ENCODE measurements at regions not wholly inside any gene's neighbourhood (a gene's known extent, or its start where the extent isn't known, plus 50 kb on each side); places are given as distances from the start of the nearest gene placed in this dataset.

DNA sequence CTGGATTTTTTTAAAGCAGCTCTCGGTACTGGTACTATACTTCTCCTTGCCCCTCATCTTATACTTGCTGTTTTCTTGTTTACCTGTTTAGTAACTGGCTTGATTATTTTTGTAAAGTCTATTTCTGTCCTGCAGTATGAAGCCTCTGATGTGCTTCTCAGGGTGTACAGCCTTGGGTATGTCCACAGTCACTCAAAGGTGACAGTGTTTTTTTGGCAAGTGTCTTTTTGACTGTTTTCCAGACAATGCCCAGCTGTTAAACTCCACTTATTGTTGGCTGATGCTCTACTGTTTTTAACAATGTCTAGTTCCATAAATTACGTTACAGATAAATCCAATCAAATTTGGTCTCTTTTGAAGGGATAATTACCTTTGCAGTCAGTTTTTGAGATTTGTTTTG is 475.2 kb downstream of the JRKL start:
- Histone ChIP-seq H2BK5ac (ENCODE audit: low read depth, low read length, poor library complexity, severe bottlenecking) (no peak overlapping the region), H3K4ac (ENCODE audit: low read depth, low read length) (no peak overlapping the region), H3K4me2 (ENCODE audit: low read depth, low read length) (no peak overlapping the region), H4K20me1 (ENCODE audit: insufficient read depth, low read length) (no peaks in the 10 kb centered on the region), H3K36me3 (ENCODE audit: control insufficient read depth, insufficient read depth, low read length) (no peaks in the 10 kb centered on the region), H3K18ac (ENCODE audit: low read depth, low read length) (no peak overlapping the region), H3K27ac (ENCODE audit: insufficient read depth, low read length) (no peak overlapping the region), H2AK9ac (replicated peaks; ENCODE audit: low read depth, low read length, poor library complexity) (no peak overlapping the region), H2BK20ac (ENCODE audit: low read depth, low read length) (no peak overlapping the region), H4K5ac (ENCODE audit: low read depth, low read length) (no peak overlapping the region), H3K27me3 (ENCODE audit: control insufficient read depth, insufficient read depth, low read length) (no peaks in the 10 kb centered on the region), H3K79me1 (ENCODE audit: low read depth in 1 of 2, low read length in 2 of 2) (no peaks in the 10 kb centered on the region), H2BK15ac (ENCODE audit: low read depth, low read length) (no peak overlapping the region), H2AK5ac (ENCODE audit: low read depth, low read length) (no peak overlapping the region), H2AFZ (replicated peaks; ENCODE audit: low read length, poor library complexity) (no peak overlapping the region), H3K4me1 (ENCODE audit: control insufficient read depth, insufficient read depth, low read length) (no peaks in the 10 kb centered on the region), H3K9me1 (ENCODE audit: insufficient read depth, low read length) (no peaks in the 10 kb centered on the region), H4K91ac (ENCODE audit: insufficient read depth, low read depth, low read length) (no peak overlapping the region), H3K14ac (replicated peaks; ENCODE audit: low read depth, low read length) (no peak overlapping the region), H3K4me3 (ENCODE audit: insufficient read depth, low read depth, low read length) (no peak overlapping the region), H3K9ac (ENCODE audit: low read depth, low read length) (no peak overlapping the region), H3K23ac (ENCODE audit: low read depth, low read length) (no peak overlapping the region), H3K56ac (ENCODE audit: extremely low read depth, insufficient read depth, low read length) (no peak overlapping the region), H4K8ac (ENCODE audit: low read depth in 2 of 2, low read length in 2 of 2) (no peak overlapping the region), H3K9me3 (ENCODE audit: control insufficient read depth, insufficient read depth, low read length) (peaks cover 5% of the 10 kb centered on the region; the same call in 1 of the 2 replicates), H2BK120ac (ENCODE audit: low read depth, low read length) (no peak overlapping the region)
- POLR2A ChIA-PET (ENCODE audit: unreplicated experiment): no interaction called here
- no peak for DNase-seq
- BruUV-seq (replicated peaks): no TSS peak
- intact Hi-C loops (cut with micrococcal nuclease) (no loop called here), dilution Hi-C loops (cut with HindIII; ENCODE audit: low sequenced_read_pairs, unreplicated experiment) (no loop called here), in situ Hi-C loops (cut with MboI; ENCODE audit: low sequenced_read_pairs) (no loop called here)
- TF ChIP-seq MAFK (IDR thresholded peaks at IDR 0.05; ENCODE audit: low read depth, low read length) (no peak), MAZ (IDR thresholded peaks at IDR 0.05; ENCODE audit: borderline replicate concordance, low read depth, low read length) (no peak), MXI1 (IDR thresholded peaks at IDR 0.05; ENCODE audit: borderline replicate concordance, low read depth, low read length) (no peak), RAD21 (IDR thresholded peaks at IDR 0.05; ENCODE audit: low read length) (no peak), BHLHE40 (IDR thresholded peaks at IDR 0.05; ENCODE audit: low read depth, low read length) (no peak)
- TF ChIP-seq, protein P1, sequence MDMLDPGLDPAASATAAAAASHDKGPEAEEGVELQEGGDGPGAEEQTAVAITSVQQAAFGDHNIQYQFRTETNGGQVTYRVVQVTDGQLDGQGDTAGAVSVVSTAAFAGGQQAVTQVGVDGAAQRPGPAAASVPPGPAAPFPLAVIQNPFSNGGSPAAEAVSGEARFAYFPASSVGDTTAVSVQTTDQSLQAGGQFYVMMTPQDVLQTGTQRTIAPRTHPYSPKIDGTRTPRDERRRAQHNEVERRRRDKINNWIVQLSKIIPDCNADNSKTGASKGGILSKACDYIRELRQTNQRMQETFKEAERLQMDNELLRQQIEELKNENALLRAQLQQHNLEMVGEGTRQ (IDR thresholded peaks at IDR 0.05; ENCODE audit: low read depth, low read length): no peak
- ATAC-seq (ENCODE audit: low read depth): no peak
- no CpG with 5 or more reads among the region's 2 CpGs for WGBS, 2 experiments (ENCODE audit: extremely low coverage in 2 of 2, insufficient read length in 1 of 2)
- CTCF ChIA-PET: no interaction called here

Data from IMR-90 (cell line).